ENCODE measurements at regions not wholly inside any gene's neighbourhood (a gene's known extent, or its start where the extent isn't known, plus 50 kb on each side); places are given as distances from the start of the nearest gene placed in this dataset.

GRCh38 chr12:62103748-62104147 is 156.5 kb upstream of the USP15 start:
- TF ChIP-seq EZH2 (IDR thresholded peaks at IDR 0.05; ENCODE audit: low read length): no peak
- TF ChIP-seq, protein P1, sequence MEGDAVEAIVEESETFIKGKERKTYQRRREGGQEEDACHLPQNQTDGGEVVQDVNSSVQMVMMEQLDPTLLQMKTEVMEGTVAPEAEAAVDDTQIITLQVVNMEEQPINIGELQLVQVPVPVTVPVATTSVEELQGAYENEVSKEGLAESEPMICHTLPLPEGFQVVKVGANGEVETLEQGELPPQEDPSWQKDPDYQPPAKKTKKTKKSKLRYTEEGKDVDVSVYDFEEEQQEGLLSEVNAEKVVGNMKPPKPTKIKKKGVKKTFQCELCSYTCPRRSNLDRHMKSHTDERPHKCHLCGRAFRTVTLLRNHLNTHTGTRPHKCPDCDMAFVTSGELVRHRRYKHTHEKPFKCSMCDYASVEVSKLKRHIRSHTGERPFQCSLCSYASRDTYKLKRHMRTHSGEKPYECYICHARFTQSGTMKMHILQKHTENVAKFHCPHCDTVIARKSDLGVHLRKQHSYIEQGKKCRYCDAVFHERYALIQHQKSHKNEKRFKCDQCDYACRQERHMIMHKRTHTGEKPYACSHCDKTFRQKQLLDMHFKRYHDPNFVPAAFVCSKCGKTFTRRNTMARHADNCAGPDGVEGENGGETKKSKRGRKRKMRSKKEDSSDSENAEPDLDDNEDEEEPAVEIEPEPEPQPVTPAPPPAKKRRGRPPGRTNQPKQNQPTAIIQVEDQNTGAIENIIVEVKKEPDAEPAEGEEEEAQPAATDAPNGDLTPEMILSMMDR (optimal IDR thresholded peaks at IDR 0.05 in 1 of 3, IDR thresholded peaks at IDR 0.05 in 1 of 3, conservative IDR thresholded peaks at IDR 0.05 in 1 of 3; ENCODE audit: extremely low read depth in 1 of 3, insufficient read depth in 2 of 3, low read length in 3 of 3): no peak
